Uterus (tissue), 3 donors: ENCODE measurements at regions not wholly inside any gene's neighbourhood (a gene's known extent, or its start where the extent isn't known, plus 50 kb on each side); places are given as distances from the start of the nearest gene placed in this dataset.

Experiments used
- DNase-seq, 2 donors: peaks; one replicate each; pipeline ENCODE4 v3.0.0-alpha.2; 2019 to 2020
- H3K27ac ChIP-seq, 2 donors: fragments of 200-600 bp; sonication (generic); 1 replicate in 1 of 2; 2 replicates in 1 of 2; pipeline ENCODE4 v1.5.1; 2016 to 2018
- H3K27me3 ChIP-seq, 2 donors: fragments of 200-600 bp; sonication (generic); one replicate each; pipeline ENCODE4 v1.5.1; 2018 to 2019; ENCODE audit warnings: control low read depth in 1 of 2
- H3K36me3 ChIP-seq, 2 donors: fragments of 200-600 bp; sonication (generic); one replicate each; pipeline ENCODE4 v1.5.1; 2019; ENCODE audit warnings: control low read depth in 1 of 2
- H3K4me1 ChIP-seq, 2 donors: fragments of 200-600 bp; sonication (generic); one replicate each; pipeline ENCODE4 v1.5.1; 2018 to 2019; ENCODE audit warnings: control low read depth in 1 of 2
- H3K4me3 ChIP-seq, 2 donors: fragments of 200-600 bp; sonication (generic); 1 replicate in 1 of 2; 2 replicates in 1 of 2; pipeline ENCODE4 v1.5.1; 2018 to 2019; ENCODE audit warnings: mild to moderate bottlenecking in 1 of 2
- H3K9me3 ChIP-seq, 2 donors: fragments of 200-600 bp; sonication (generic); one replicate each; pipeline ENCODE4 v1.5.1; 2019; ENCODE audit warnings: control low read depth in 1 of 2
- CTCF ChIP-seq, 4 experiments: fragments of 200-600 bp in 2 of 4; fragments of 450-650 bp in 2 of 4; sonication (generic) in 2 of 4; IDR thresholded peaks; one replicate each; pipeline ENCODE4 v1.5.1; 2016 to 2019; ENCODE audit warnings: antibody characterized with exemption in 4 of 4, mild to moderate bottlenecking in 2 of 4, moderate library complexity in 1 of 4
- POLR2A ChIP-seq, 2 donors: fragments of 450-650 bp; IDR thresholded peaks; one replicate each; pipeline ENCODE4 v1.6.1; 2016; ENCODE audit warnings: antibody characterized with exemption in 2 of 2, mild to moderate bottlenecking in 1 of 2, moderate library complexity in 1 of 2
- intact Hi-C: fragments of 100-400 bp; cut with DNase I; formaldehyde crosslinking; loops from one replicate; pipeline ENCODE4 v1.15.1; 2023; ENCODE audit warnings: low total_unique reads
- donor health status: DM: yes; HTN: yes; CAD: no.

- no peaks in the 10 kb centered on the region for H3K4me1 ChIP-seq
- no peak overlapping the region for H3K4me3 ChIP-seq
- no peaks in the 10 kb centered on the region for H3K27me3 ChIP-seq
- intact Hi-C loops: no loop called here
- no peak overlapping the region for H3K27ac ChIP-seq
- H3K9me3 ChIP-seq: no peaks in the 10 kb centered on the region
- TF ChIP-seq POLR2A (IDR thresholded peaks at IDR 0.05) (no peak), CTCF (IDR thresholded peaks at IDR 0.05) (no peak)
- DNase-seq: no peak
- no peaks in the 10 kb centered on the region for H3K36me3 ChIP-seq
These were observed 276.9 kb upstream of the SNX7 start for GRCh38 chr1:98384461-98385141.

- Histone ChIP-seq H3K9me3 (no peaks in the 10 kb centered on the region), H3K4me1 (no peaks in the 10 kb centered on the region), H3K36me3 (no peaks in the 10 kb centered on the region), H3K4me3 (no peak overlapping the region), H3K27ac (no peak overlapping the region), H3K27me3 (no peaks in the 10 kb centered on the region)
- intact Hi-C loops: no loop called here
- DNase-seq: no peak
- TF ChIP-seq POLR2A (IDR thresholded peaks at IDR 0.05) (no peak), CTCF (IDR thresholded peaks at IDR 0.05) (no peak)
These were observed 278.4 kb upstream of the SNX7 start for GRCh38 chr1:98382986-98383740.

- DNase-seq: no peak
- Histone ChIP-seq H3K27ac (no peak overlapping the region), H3K4me1 (no peaks in the 10 kb centered on the region), H3K36me3 (no peaks in the 10 kb centered on the region), H3K4me3 (no peak overlapping the region), H3K9me3 (no peaks in the 10 kb centered on the region), H3K27me3 (no peaks in the 10 kb centered on the region)
- TF ChIP-seq CTCF (IDR thresholded peaks at IDR 0.05): no peak
- TF ChIP-seq POLR2A (IDR thresholded peaks at IDR 0.05): no peak
- intact Hi-C loops: no loop called here
These were observed 278.9 kb upstream of the SNX7 start for GRCh38 chr1:98382586-98382985.

GRCh38 chr1:98374098-98374497, 287.4 kb upstream of the SNX7 start:
- DNase-seq: no peak
- intact Hi-C loops: no loop called here
- Histone ChIP-seq H3K36me3 (no peaks in the 10 kb centered on the region), H3K27ac (no peak overlapping the region), H3K4me3 (no peak overlapping the region), H3K27me3 (no peaks in the 10 kb centered on the region), H3K9me3 (no peaks in the 10 kb centered on the region), H3K4me1 (no peaks in the 10 kb centered on the region)
- no peak for TF ChIP-seq POLR2A (IDR thresholded peaks at IDR 0.05)
- no peak for TF ChIP-seq CTCF (IDR thresholded peaks at IDR 0.05)

GRCh38 chr1:98373056-98373455, 288.5 kb upstream of the SNX7 start:
- H3K36me3 ChIP-seq: no peaks in the 10 kb centered on the region
- no peaks in the 10 kb centered on the region for H3K9me3 ChIP-seq
- intact Hi-C loops: no loop called here
- H3K27me3 ChIP-seq: no peaks in the 10 kb centered on the region
- no peak for DNase-seq
- H3K4me3 ChIP-seq: no peak overlapping the region
- H3K27ac ChIP-seq: no peak overlapping the region
- TF ChIP-seq CTCF (IDR thresholded peaks at IDR 0.05): no peak
- TF ChIP-seq POLR2A (IDR thresholded peaks at IDR 0.05): no peak
- no peaks in the 10 kb centered on the region for H3K4me1 ChIP-seq
